ENCODE measurements at regions not wholly inside any gene's neighbourhood (a gene's known extent, or its start where the extent isn't known, plus 50 kb on each side); places are given as distances from the start of the nearest gene placed in this dataset.

DNA sequence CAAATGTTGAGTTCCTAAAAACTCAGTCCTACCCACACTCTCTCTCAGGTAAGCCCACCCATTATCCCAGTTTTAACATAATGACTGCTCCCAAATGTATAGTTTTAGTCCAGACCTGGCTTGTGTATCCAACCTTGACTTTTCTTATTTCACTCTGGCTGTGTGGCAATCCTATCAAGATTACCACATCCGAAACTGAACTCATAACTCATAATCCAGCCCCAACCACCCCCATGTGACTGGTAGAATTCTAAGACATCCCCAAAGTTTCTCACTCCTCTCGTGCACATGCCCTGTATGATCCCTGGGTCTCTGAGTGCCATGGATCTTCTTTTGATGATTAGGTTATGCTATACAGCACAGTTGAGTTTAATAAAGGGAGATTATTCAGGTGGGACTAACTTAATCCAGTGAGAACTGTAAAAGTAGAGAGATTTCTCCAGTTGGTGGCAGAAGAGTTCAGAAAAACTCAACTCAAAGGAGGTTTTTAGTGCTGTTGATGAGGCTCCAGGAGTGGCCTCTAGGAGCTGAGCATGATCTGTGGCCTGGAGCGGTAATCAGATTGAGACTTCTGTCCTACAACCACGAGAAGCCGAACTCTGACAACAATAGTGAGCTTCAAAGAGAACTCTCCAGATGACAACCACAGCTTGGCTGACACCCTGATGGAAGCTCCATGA is 413.4 kb downstream of the ZNF536 start:
- DNase-seq (ENCODE audit: low read depth, low spot score) = no peak

DNA sequence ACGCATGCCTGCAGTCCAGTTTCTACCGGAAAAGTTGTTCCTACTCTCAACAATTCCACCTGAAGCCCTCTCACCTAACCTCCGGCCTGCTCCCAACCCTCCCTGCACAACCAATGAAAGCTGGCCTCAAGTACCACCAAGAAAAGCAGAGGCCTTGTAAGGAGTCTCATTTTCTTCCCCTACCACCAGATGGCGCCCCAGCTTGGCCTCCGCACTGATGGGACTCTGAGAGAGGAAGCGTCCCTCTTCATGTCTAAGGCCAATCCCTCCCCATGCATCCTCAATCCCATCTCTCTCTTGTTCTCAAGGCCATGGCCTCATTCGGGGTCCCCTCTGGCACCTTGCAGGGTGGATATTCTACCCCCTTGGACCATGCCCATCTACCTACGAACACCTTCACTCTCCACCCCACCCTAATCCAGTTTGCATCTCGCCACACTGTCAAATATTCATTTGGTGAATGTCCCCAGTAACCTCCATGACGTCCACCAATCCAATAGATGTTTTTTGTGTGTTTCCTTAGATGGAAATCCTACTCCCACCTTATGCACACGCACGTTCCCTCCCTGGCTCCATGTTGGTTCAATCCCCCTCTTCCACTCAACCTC is 412.8 kb downstream of the ZNF536 start:
- no peak for DNase-seq (ENCODE audit: low read depth, low spot score)

GRCh38 chr19:30783936-30784335 is 411.8 kb downstream of the ZNF536 start:
- DNase-seq (ENCODE audit: low read depth, low spot score) = no peak

GRCh38 chr19:30783212-30783611 is 411.0 kb downstream of the ZNF536 start:
- no peak for DNase-seq (ENCODE audit: low read depth, low spot score)

DNA sequence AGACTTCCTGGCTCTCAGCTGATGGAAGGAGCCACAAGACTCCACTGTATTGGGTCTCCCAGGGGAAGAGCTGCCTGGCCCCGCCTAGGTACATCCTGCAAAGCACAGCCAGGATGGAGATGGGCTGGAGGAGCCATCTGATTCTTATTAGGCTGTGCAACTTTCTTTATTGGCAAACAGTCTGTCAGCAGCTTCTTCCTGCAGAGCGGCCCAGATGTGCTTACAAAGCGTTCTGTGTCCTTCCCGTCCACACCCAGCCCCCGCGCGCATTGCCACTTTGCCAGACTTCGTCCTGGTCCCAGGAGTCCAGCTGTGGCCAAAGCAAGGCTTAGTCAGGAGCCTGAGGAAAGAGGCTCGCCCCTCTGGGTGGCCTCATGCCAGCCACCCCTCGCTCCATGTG is 409.3 kb downstream of the ZNF536 start:
- DNase-seq (ENCODE audit: low read depth, low spot score) = no peak

DNA sequence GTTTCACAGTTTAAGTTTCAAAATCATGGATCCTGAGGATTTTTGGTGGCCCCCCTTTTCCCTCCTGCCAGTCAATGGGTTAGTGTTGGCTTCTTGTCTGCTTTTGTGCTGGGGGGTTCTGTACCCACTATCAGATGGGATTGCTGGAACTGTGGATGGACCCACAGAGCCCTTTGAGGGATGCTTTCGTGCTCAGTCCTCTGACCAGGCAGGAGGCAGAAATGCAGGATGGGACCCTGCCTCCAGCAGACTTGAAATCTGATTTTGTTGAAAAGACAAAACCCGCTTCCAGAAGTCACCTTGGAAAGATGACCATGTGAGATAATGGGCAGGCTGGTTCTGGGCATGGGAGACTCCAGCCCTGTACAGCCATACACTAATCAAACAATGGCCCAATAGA is 408.9 kb downstream of the ZNF536 start:
- no peak for DNase-seq (ENCODE audit: low read depth, low spot score)

- no peak for DNase-seq (ENCODE audit: low read depth, low spot score)
These were observed 408.3 kb downstream of the ZNF536 start for GRCh38 chr19:30780456-30780855.

- DNase-seq (ENCODE audit: low read depth, low spot score) = no peak
These were observed 407.8 kb downstream of the ZNF536 start for GRCh38 chr19:30780032-30780431.

GRCh38 chr19:30778961-30779715 is 407.0 kb downstream of the ZNF536 start:
- DNase-seq (ENCODE audit: low read depth, low spot score) = no peak

DNA sequence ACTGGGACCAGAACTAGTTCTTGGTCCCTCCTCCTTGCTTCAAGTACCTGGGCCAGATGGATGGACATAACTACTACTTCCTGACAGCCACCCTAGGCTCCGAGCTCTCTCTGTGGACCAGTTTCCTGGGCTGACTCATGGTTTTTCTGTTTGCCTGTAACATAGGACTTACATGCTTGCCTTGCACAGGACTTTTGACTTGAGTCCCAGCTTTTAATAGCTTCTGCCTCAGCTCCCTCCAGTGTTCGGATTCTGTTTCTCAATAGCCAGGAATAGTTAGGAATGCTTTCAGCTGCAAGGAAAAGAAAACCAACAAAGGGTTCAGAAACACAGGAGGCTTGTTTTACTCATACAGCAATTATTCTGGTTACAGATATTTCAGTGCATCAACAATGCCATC is 405.9 kb downstream of the ZNF536 start:
- no peak for DNase-seq (ENCODE audit: low read depth, low spot score)

DNA sequence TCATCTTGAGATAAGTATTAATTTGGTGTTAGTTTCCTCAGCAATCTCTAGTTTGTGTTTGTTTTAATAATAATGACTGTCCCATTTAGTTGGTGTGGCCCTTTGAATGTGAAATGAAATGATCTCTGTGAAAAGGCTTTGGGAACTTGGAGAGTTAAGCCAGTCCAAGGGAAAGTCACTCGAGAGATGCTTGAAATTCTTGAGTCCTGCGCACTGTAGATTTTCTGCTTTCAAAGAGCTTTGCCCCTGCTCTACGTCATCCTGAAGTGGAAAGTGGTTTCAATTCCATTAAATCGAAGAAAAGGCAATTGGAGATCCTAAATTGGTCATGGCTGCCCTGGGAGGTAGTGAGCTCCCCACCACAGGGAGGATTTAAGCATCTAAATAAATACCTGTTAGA is 403.8 kb downstream of the ZNF536 start:
- no peak for DNase-seq (ENCODE audit: low read depth, low spot score)

- DNase-seq (ENCODE audit: low read depth, low spot score) = no peak
These were observed 402.1 kb downstream of the ZNF536 start for GRCh38 chr19:30774252-30774766.

DNA sequence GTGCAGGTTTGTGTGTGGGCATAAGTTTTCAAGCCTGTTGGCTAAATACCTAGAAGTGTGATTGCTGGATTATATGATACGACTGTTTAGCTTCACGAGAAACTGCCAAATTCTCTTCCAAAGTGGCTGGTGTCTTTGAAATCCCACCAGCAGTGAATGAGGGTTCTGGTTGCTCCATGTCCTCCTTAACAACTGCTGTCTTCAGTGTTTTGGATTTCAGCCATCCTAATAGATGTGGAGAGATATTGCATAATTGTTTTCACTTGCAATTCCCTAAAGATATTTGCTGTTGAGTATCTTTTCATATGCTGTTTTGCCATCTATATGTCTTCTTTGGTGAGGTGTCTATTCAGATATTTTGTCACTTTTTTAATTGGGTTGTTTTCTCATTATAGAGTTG is 390.5 kb downstream of the ZNF536 start:
- no peak for DNase-seq (ENCODE audit: low read depth, low spot score)

- no peak for DNase-seq (ENCODE audit: low read depth, low spot score)
These were observed 387.8 kb downstream of the ZNF536 start for GRCh38 chr19:30760014-30760413.

GRCh38 chr19:30757837-30758617 is 385.8 kb downstream of the ZNF536 start:
- no peak for DNase-seq (ENCODE audit: low read depth, low spot score)

- DNase-seq (ENCODE audit: low read depth, low spot score) = no peak
These were observed 385.1 kb downstream of the ZNF536 start for GRCh38 chr19:30757104-30757836.

DNA sequence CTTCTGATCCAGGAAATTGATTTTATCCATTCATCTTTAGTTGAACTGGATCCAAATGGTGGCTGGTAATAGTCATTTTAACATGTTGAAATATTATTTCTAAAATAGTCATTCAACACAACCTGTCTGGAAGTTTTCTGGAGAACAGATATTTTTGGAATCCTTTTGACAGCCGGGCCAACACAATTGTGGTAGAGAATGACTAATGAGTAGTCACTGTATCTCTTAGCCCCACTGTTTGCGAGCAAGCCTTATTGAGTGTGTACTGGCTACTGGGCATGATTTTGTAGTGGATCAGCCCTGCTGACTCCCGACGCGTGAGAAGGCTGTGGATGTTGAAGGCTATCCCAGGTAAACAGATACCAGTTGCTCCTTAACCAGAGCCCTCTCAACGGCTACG is 383.4 kb downstream of the ZNF536 start:
- no peak for DNase-seq (ENCODE audit: low read depth, low spot score)

- DNase-seq (ENCODE audit: low read depth, low spot score) = no peak
These were observed 382.0 kb downstream of the ZNF536 start for GRCh38 chr19:30754162-30754561.

- DNase-seq (ENCODE audit: low read depth, low spot score) = no peak
These were observed 380.7 kb downstream of the ZNF536 start for GRCh38 chr19:30752876-30753275.

GRCh38 chr19:30752201-30752600 is 380.0 kb downstream of the ZNF536 start:
- no peak for DNase-seq (ENCODE audit: low read depth, low spot score)

DNA sequence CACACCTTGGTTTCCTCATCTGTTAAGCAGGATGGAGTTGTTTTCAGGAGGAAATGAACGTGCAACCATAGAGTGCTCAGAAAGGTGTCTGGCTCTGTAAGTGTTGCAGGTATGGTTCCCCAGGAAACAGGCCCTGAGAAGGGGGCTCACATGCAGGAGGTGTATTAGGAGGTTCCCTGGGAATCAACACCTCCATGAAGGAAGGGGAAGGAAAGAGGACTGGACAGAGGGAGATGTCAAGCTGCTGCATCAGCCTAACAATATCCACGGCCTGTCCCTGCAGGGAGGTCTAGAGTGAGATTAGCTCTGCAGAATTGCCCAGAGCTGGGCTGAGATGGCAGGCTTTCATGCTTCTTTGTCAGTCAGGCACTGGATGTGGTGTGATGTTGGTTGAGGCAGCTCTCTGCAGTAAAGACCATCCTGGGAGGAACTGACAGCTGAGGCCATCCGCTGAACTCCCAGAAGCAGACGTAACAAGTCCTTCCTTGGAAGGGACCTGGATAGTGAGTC is 373.3 kb downstream of the ZNF536 start:
- no peak for DNase-seq (ENCODE audit: low read depth, low spot score)
